ENCODE measurements at regions not wholly inside any gene's neighbourhood (a gene's known extent, or its start where the extent isn't known, plus 50 kb on each side); places are given as distances from the start of the nearest gene placed in this dataset.

DNA sequence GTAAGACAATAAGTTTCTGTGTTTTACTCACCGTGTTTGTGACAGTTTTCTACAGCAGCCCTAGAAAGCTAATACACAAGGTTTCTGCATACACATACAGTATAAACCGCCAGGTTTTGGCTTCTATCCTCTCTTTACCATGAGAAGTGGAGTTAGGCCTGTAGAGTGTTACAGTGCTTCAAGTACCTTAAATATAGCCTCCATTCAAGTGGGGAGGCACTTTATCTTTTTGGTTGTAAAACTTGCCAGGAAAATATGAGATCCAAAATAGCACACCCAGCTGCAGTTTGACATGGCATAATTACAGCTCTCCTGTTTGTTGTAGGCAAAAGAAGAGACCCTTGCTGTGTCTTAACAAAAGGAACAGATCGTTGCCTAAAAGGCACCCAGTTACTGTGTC is 90.3 kb upstream of the PTPN3 start:
- POLR2A ChIA-PET (ENCODE audit: unreplicated experiment): no interaction called here
- peaks cover 4% of the 10 kb centered on the region; the same call in 1 of the 2 replicates for H3K9me3 ChIP-seq (ENCODE audit: insufficient read depth, low read depth)
- no peaks in the 10 kb centered on the region for H3F3A ChIP-seq (ENCODE audit: insufficient read depth, low read depth)
- no peaks in the 10 kb centered on the region for H3K9me2 ChIP-seq (ENCODE audit: insufficient read depth)
- H3K27me3 ChIP-seq (ENCODE audit: insufficient read depth, low read depth): no peaks in the 10 kb centered on the region
- TF ChIP-seq CTCF (conservative IDR thresholded peaks at IDR 0.05): no peak
- TF ChIP-seq EZH2 (IDR thresholded peaks at IDR 0.05; ENCODE audit: low read depth): no peak
- DNase-seq: no peak
- CTCF ChIA-PET: no interaction called here
- no peak overlapping the region for H3K4me2 ChIP-seq
- intact Hi-C loops (cut with micrococcal nuclease; ENCODE audit: unreplicated experiment): no loop called here
- H3K4me1 ChIP-seq (replicated peaks; ENCODE audit: insufficient read depth): no peaks in the 10 kb centered on the region
- no peak overlapping the region for H3K4me3 ChIP-seq
- no peaks in the 10 kb centered on the region for H3K36me3 ChIP-seq (ENCODE audit: low read depth)
- no TSS peak for BruUV-seq (replicated peaks)
- no peaks in the 10 kb centered on the region for H4K20me1 ChIP-seq (ENCODE audit: insufficient read depth)
- H3K27ac ChIP-seq: no peak overlapping the region
- H3K79me2 ChIP-seq (ENCODE audit: low read depth): no peaks in the 10 kb centered on the region
- no peak overlapping the region for H2AFZ ChIP-seq

GRCh38 chr9:109590966-109591365 is 92.9 kb upstream of the PTPN3 start:
- BruUV-seq (replicated peaks): no TSS peak
- no peaks in the 10 kb centered on the region for H3K9me2 ChIP-seq (ENCODE audit: insufficient read depth)
- no peak overlapping the region for H3K4me3 ChIP-seq
- no peak for DNase-seq
- no peak overlapping the region for H3K27ac ChIP-seq
- TF ChIP-seq CTCF (conservative IDR thresholded peaks at IDR 0.05): no peak
- no peak for TF ChIP-seq EZH2 (IDR thresholded peaks at IDR 0.05; ENCODE audit: low read depth)
- H3K79me2 ChIP-seq (ENCODE audit: low read depth): no peaks in the 10 kb centered on the region
- H3K27me3 ChIP-seq (ENCODE audit: insufficient read depth, low read depth): no peaks in the 10 kb centered on the region
- POLR2A ChIA-PET (ENCODE audit: unreplicated experiment): interaction anchor here (0.6 kb wide), 1 partner anchor 466 kb away, joined by 15 read pairs; no protein-coding TSS in a partner anchor
- H3K4me2 ChIP-seq: no peak overlapping the region
- H3K9me3 ChIP-seq (ENCODE audit: insufficient read depth, low read depth): peaks cover 4% of the 10 kb centered on the region; the same call in 1 of the 2 replicates
- no peaks in the 10 kb centered on the region; the same call in 1 of the 2 replicates for H3F3A ChIP-seq (ENCODE audit: insufficient read depth, low read depth)
- H3K4me1 ChIP-seq (replicated peaks; ENCODE audit: insufficient read depth): peaks cover 6% of the 10 kb centered on the region; the same call in 1 of the 2 replicates
- CTCF ChIA-PET: no interaction called here
- H3K36me3 ChIP-seq (ENCODE audit: low read depth): no peaks in the 10 kb centered on the region
- H4K20me1 ChIP-seq (ENCODE audit: insufficient read depth): no peaks in the 10 kb centered on the region
- H2AFZ ChIP-seq: no peak overlapping the region
- intact Hi-C loops (cut with micrococcal nuclease; ENCODE audit: unreplicated experiment): no loop called here

DNA sequence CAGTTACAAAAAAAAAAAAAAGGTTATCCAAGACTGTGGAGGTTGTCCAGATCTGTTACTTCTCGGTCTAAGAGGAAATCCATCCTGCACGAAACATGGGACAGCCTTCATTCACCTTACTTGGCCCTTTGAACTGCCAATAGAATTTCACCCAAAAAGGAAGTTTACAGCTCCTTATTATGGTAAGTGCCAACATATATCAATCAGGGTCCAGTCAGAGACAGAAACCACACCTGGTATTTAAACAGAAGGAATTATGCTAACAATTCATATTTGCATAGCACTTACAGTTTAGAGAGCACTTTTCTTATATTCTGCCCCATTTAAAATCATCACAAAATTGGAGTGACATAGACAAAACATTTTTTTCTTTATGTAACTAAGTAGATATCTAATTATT is 93.6 kb upstream of the PTPN3 start:
- POLR2A ChIA-PET (ENCODE audit: unreplicated experiment): interaction anchor here (0.6 kb wide), 1 partner anchor 465 kb away, joined by 15 read pairs; no protein-coding TSS in a partner anchor
- DNase-seq: no peak
- CTCF ChIA-PET: no interaction called here
- Histone ChIP-seq H3K4me3 (no peak overlapping the region), H3K9me3 (ENCODE audit: insufficient read depth, low read depth) (peaks cover 4% of the 10 kb centered on the region; the same call in 1 of the 2 replicates), H3K4me2 (no peak overlapping the region), H3K27me3 (ENCODE audit: insufficient read depth, low read depth) (no peaks in the 10 kb centered on the region), H3K27ac (no peak overlapping the region), H3K36me3 (ENCODE audit: low read depth) (no peaks in the 10 kb centered on the region), H3K79me2 (ENCODE audit: low read depth) (no peaks in the 10 kb centered on the region), H3K9me2 (ENCODE audit: insufficient read depth) (no peaks in the 10 kb centered on the region), H3F3A (ENCODE audit: insufficient read depth, low read depth) (no peaks in the 10 kb centered on the region; the same call in 1 of the 2 replicates), H2AFZ (no peak overlapping the region), H4K20me1 (ENCODE audit: insufficient read depth) (no peaks in the 10 kb centered on the region), H3K4me1 (replicated peaks; ENCODE audit: insufficient read depth) (peaks cover 6% of the 10 kb centered on the region; the same call in 1 of the 2 replicates)
- no TSS peak for BruUV-seq (replicated peaks)
- TF ChIP-seq EZH2 (IDR thresholded peaks at IDR 0.05; ENCODE audit: low read depth) (no peak), CTCF (conservative IDR thresholded peaks at IDR 0.05) (no peak)
- intact Hi-C loops (cut with micrococcal nuclease; ENCODE audit: unreplicated experiment): no loop called here
